Breast epithelium (tissue), 3 donors: ENCODE measurements at regions not wholly inside any gene's neighbourhood (a gene's known extent, or its start where the extent isn't known, plus 50 kb on each side); places are given as distances from the start of the nearest gene placed in this dataset.

Experiments used
- CTCF ChIP-seq, 3 donors: fragments of 450-650 bp; IDR thresholded peaks; one replicate each; pipeline ENCODE4 v1.5.1; 2016 to 2017; ENCODE audit warnings: antibody characterized with exemption in 3 of 3, mild to moderate bottlenecking in 3 of 3, moderate library complexity in 3 of 3
- POLR2A ChIP-seq: fragments of 450-650 bp; IDR thresholded peaks from one replicate; pipeline ENCODE4 v1.6.1; 2016; ENCODE audit warnings: antibody characterized with exemption, mild to moderate bottlenecking, moderate library complexity
- POLR2AphosphoS5 ChIP-seq, 3 donors: sonication (generic); formaldehyde crosslinking; IDR thresholded peaks; one replicate each; pipeline ENCODE4 v1.6.1; 2017; ENCODE audit warnings: antibody characterized with exemption in 3 of 3

- TF ChIP-seq CTCF (IDR thresholded peaks at IDR 0.05) (no peak), POLR2AphosphoS5 (IDR thresholded peaks at IDR 0.05) (no peak), POLR2A (no peak)
Measured at GRCh38 chr12:107500307-107500706, 185.3 kb upstream of the PWP1 start.
